Activated naive CD8-positive, alpha-beta T cell treated with anti-CD3 and anti-CD28 coated beads, Interleukin-2, amount 10 ng/mL, durations not matched to agents 7 days and 5 days (primary cell): ENCODE measurements at regions not wholly inside any gene's neighbourhood (a gene's known extent, or its start where the extent isn't known, plus 50 kb on each side); places are given as distances from the start of the nearest gene placed in this dataset.

Experiments
- ATAC-seq: fragments of 150-1000 bp; cut with Tn5 transposase; one replicate; pipeline ENCODE4 v1.10.0; 2021; ENCODE audit warnings: low read depth, moderate library complexity
- POLR2A ChIA-PET: fragments of 350-600 bp; sonication (Branson Sonifier 250); formaldehyde crosslinking; loops from one replicate; lab custom pipeline; 2021; ENCODE audit warnings: antibody characterized with exemption; lab: Charles Lee
- DNase-seq: peaks from one replicate; pipeline ENCODE4 v3.0.0; 2021
- H3K27ac Mint-ChIP-seq: one replicate; pipeline ENCODE4 v1.8.0; 2022; ENCODE audit warnings: mild to moderate bottlenecking, mixed read lengths
- H3K27me3 Mint-ChIP-seq: one replicate; pipeline ENCODE4 v1.8.0; 2022; ENCODE audit warnings: mild to moderate bottlenecking, moderate library complexity, mixed read lengths
- H3K36me3 Mint-ChIP-seq: one replicate; pipeline ENCODE4 v1.8.0; 2021; ENCODE audit warnings: mild to moderate bottlenecking, mixed read lengths
- H3K4me1 Mint-ChIP-seq: one replicate; pipeline ENCODE4 v1.8.0; 2021; ENCODE audit warnings: mixed read lengths
- H3K4me3 Mint-ChIP-seq: one replicate; pipeline ENCODE4 v1.8.0; 2022; ENCODE audit warnings: mild to moderate bottlenecking, moderate library complexity, mixed read lengths
- H3K9me3 Mint-ChIP-seq: one replicate; pipeline ENCODE4 v1.8.0; 2021; ENCODE audit warnings: mixed read lengths

DNA sequence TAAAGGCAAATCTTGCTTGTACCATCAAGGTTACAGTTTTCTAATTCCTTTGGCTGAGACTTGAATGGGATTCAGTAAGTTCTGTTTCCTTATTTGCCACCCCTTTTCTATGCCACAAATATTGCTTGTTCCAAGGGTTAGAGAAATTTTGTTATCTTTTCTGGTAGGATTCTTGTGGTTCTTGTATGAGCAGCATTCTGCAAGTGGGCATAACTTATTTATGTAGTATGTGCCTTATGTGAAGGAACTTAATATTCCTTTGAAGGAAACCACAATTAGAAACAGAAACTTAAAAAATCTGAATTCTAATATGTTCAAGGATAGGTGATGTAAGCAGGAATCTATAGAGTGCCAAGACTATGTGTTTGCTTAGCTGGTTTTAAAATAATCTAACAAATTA, 53.1 kb upstream of the TSPAN5 start:
- peaks cover 25% of the 10 kb centered on the region for H3K9me3 Mint-ChIP-seq
- POLR2A ChIA-PET = no interaction called here
- H3K27ac Mint-ChIP-seq = no peak overlapping the region
- peaks cover 35% of the 10 kb centered on the region for H3K36me3 Mint-ChIP-seq
- ATAC-seq (no peak), DNase-seq (no peak)
- H3K4me1 Mint-ChIP-seq = peaks cover 14% of the 10 kb centered on the region
- no peaks in the 10 kb centered on the region for H3K27me3 Mint-ChIP-seq
- H3K4me3 Mint-ChIP-seq = no peak overlapping the region

DNA sequence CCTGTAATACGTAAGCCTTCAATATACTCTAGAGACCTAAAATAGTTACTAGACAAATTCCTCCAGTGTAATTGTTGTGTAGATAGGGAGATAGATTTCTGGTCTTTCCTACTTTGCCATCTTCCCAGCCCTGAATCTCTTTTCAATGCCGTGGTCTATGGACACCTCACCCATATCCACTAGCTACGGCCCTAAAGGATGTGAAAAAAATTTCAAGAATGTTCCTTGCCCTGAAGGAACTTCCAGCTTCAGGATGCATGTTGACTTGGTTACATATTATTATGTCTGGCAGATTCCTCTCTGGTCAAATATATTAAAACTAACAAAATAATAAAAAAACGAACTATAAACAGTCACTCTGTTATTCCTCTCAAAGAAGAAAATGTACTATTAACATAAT, 52.4 kb upstream of the TSPAN5 start:
- Mint-ChIP-seq H3K4me3 (no peak overlapping the region), H3K27me3 (no peaks in the 10 kb centered on the region), H3K4me1 (peaks cover 21% of the 10 kb centered on the region), H3K36me3 (peaks cover 40% of the 10 kb centered on the region), H3K27ac (no peak overlapping the region), H3K9me3 (peaks cover 24% of the 10 kb centered on the region)
- DNase-seq (no peak), ATAC-seq (no peak)
- POLR2A ChIA-PET = no interaction called here
